Keratinocyte (primary cell): ENCODE measurements at regions not wholly inside any gene's neighbourhood (a gene's known extent, or its start where the extent isn't known, plus 50 kb on each side); places are given as distances from the start of the nearest gene placed in this dataset.

Experiments used
- DNase-seq: peaks from one replicate; pipeline ENCODE4 v3.0.0-alpha.2; 2011; ENCODE audit warnings: low read depth, missing footprints, low spot score
- FAIRE-seq: peaks from 2 replicates; lab custom pipeline; 2011; peaks lifted over from hg19 to GRCh38; lab: Jason Lieb, UNC
- H2AFZ ChIP-seq: 2 replicates; pipeline ENCODE4 v1.6.0; 2012; ENCODE audit warnings: low read length, control low read depth, inconsistent platforms; ENCODE audit not compliant: control insufficient read depth
- H3K27ac ChIP-seq: 2 replicates; pipeline ENCODE4 v1.5.1; 2011; ENCODE audit warnings: low read length; ENCODE audit not compliant: control insufficient read depth, insufficient read depth
- H3K27me3 ChIP-seq: 3 replicates; pipeline ENCODE4 v1.6.0; 2011; ENCODE audit warnings: low read length; ENCODE audit not compliant: control insufficient read depth, insufficient read depth; ENCODE audit errors: extremely low read depth
- H3K36me3 ChIP-seq, 2 experiments: 2 replicates in 1 of 2; 3 replicates in 1 of 2; pipeline ENCODE4 v1.5.1; 2011; ENCODE audit warnings: low read length in 2 of 2, mild to moderate bottlenecking in 1 of 2; ENCODE audit not compliant: control insufficient read depth in 2 of 2, insufficient read depth in 2 of 2; ENCODE audit errors: extremely low read depth in 1 of 2
- H3K4me1 ChIP-seq: 3 replicates; pipeline ENCODE4 v1.5.1; 2011; ENCODE audit warnings: low read length; ENCODE audit not compliant: control insufficient read depth, insufficient read depth; ENCODE audit errors: extremely low read depth
- H3K4me2 ChIP-seq: 3 replicates; pipeline ENCODE4 v1.6.0; 2011; ENCODE audit warnings: low read depth, low read length; ENCODE audit not compliant: control insufficient read depth, insufficient read depth; ENCODE audit errors: extremely low read depth
- H3K4me3 ChIP-seq, 3 experiments: fragments of 200-600 bp in 1 of 3; sonication (generic) in 1 of 3; 2 replicates in 2 of 3; 3 replicates in 1 of 3; pipeline ENCODE4 v1.5.1; 2011 to 2016; ENCODE audit warnings: low read length in 3 of 3, mild to moderate bottlenecking in 3 of 3, control low read depth in 2 of 3, inconsistent platforms in 1 of 3, low read depth in 1 of 3, mixed read lengths in 1 of 3, mixed run types in 1 of 3, moderate library complexity in 1 of 3; ENCODE audit not compliant: control insufficient read depth in 2 of 3, insufficient read depth in 2 of 3; ENCODE audit errors: extremely low read depth in 1 of 3
- H3K79me2 ChIP-seq: 2 replicates; pipeline ENCODE4 v1.6.0; 2012; ENCODE audit warnings: low read length; ENCODE audit not compliant: control insufficient read depth, insufficient read depth
- H3K9ac ChIP-seq: 3 replicates; pipeline ENCODE4 v1.6.0; 2011; ENCODE audit warnings: low read length; ENCODE audit not compliant: control insufficient read depth, insufficient read depth; ENCODE audit errors: extremely low read depth
- H3K9me1 ChIP-seq: 3 replicates; pipeline ENCODE4 v1.6.0; 2011; ENCODE audit warnings: low read length; ENCODE audit not compliant: control insufficient read depth, insufficient read depth; ENCODE audit errors: extremely low read depth
- H3K9me3 ChIP-seq: 2 replicates; pipeline ENCODE4 v1.5.1; 2012; ENCODE audit warnings: low read depth, low read length; ENCODE audit not compliant: control insufficient read depth
- H4K20me1 ChIP-seq: 3 replicates; pipeline ENCODE4 v1.6.0; 2011; ENCODE audit warnings: low read length; ENCODE audit not compliant: control insufficient read depth, insufficient read depth; ENCODE audit errors: extremely low read depth
- EZH2 ChIP-seq: IDR thresholded peaks from one replicate; pipeline ENCODE4 v1.6.1; 2012; ENCODE audit warnings: inconsistent platforms, mild to moderate bottlenecking, low read length, moderate library complexity
- dilution Hi-C: fragments of 300-500 bp; cut with MboI; formaldehyde crosslinking; loops from one replicate; pipeline ENCODE4 v1.7.0; 2020; ENCODE audit warnings: low sequenced_read_pairs; ENCODE audit not compliant: extremely low pct_ligation_motif_present
- TF ChIP-seq, protein P1 (sequence below), 3 experiments: IDR thresholded peaks in 1 of 3; conservative IDR thresholded peaks in 1 of 3; optimal IDR thresholded peaks in 1 of 3; 2 replicates in 2 of 3; 3 replicates in 1 of 3; pipeline versions ENCODE3 to v1.5.1; 2011; ENCODE audit warnings: low read length in 3 of 3, mild to moderate bottlenecking in 3 of 3, moderate library complexity in 2 of 3, control low read depth in 1 of 3, inconsistent platforms in 1 of 3; ENCODE audit not compliant: insufficient read depth in 2 of 3; ENCODE audit errors: extremely low read depth in 1 of 3

DNA sequence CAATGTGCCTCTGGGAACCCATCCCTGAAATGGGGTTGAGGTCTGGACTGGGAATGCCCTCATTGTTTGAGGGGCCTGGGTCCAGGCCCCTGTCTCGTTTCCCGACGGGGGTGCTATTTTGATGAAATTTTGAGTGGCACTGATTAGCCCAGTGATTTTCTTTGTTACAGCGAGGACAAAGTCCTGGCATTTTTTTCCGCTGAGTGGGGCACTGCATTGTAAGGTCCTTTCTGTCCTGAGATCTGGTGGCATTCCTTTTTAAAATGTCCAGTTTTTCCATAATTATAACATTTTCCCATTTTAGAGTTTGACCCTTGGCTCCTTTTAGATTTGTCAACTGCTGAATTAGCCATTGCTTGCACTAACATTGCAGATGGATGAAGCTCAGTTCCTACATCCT, 69.7 kb upstream of the INCENP start:
- H3K9me3 ChIP-seq = no peaks in the 10 kb centered on the region
- H3K4me1 ChIP-seq = no peaks in the 10 kb centered on the region
- dilution Hi-C loops = no loop called here

GRCh38 chr11:62050716-62051115, 73.1 kb upstream of the INCENP start:
- H3K27me3 ChIP-seq = no peaks in the 10 kb centered on the region
- DNase-seq (no peak), FAIRE-seq (no peak)
- H3K79me2 ChIP-seq = no peaks in the 10 kb centered on the region
- no peak overlapping the region for H3K4me3 ChIP-seq
- H2AFZ ChIP-seq = no peak overlapping the region
- dilution Hi-C loops = no loop called here
- no peak overlapping the region for H3K4me2 ChIP-seq
- no peak overlapping the region for H3K27ac ChIP-seq
- no peaks in the 10 kb centered on the region for H3K9me1 ChIP-seq
- no peaks in the 10 kb centered on the region for H3K36me3 ChIP-seq
- H4K20me1 ChIP-seq = no peaks in the 10 kb centered on the region
- no peak for TF ChIP-seq EZH2
- TF ChIP-seq, protein P1, sequence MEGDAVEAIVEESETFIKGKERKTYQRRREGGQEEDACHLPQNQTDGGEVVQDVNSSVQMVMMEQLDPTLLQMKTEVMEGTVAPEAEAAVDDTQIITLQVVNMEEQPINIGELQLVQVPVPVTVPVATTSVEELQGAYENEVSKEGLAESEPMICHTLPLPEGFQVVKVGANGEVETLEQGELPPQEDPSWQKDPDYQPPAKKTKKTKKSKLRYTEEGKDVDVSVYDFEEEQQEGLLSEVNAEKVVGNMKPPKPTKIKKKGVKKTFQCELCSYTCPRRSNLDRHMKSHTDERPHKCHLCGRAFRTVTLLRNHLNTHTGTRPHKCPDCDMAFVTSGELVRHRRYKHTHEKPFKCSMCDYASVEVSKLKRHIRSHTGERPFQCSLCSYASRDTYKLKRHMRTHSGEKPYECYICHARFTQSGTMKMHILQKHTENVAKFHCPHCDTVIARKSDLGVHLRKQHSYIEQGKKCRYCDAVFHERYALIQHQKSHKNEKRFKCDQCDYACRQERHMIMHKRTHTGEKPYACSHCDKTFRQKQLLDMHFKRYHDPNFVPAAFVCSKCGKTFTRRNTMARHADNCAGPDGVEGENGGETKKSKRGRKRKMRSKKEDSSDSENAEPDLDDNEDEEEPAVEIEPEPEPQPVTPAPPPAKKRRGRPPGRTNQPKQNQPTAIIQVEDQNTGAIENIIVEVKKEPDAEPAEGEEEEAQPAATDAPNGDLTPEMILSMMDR (optimal IDR thresholded peaks at IDR 0.05 in 1 of 3, IDR thresholded peaks at IDR 0.05 in 1 of 3, conservative IDR thresholded peaks at IDR 0.05 in 1 of 3; ENCODE audit: extremely low read depth in 1 of 3, insufficient read depth in 2 of 3, low read length in 3 of 3) = no peak
- peaks cover 21% of the 10 kb centered on the region for H3K4me1 ChIP-seq
- H3K9ac ChIP-seq = no peak overlapping the region
- H3K9me3 ChIP-seq = no peaks in the 10 kb centered on the region

More for the DNA sequence above, 69.7 kb upstream of the INCENP start:
- Histone ChIP-seq H3K27ac (no peak overlapping the region), H3K27me3 (no peaks in the 10 kb centered on the region), H2AFZ (no peak overlapping the region), H3K4me3 (no peak overlapping the region), H3K4me2 (no peak overlapping the region), H3K9ac (no peak overlapping the region), H3K9me1 (no peaks in the 10 kb centered on the region), H3K79me2 (no peaks in the 10 kb centered on the region), H3K36me3 (no peaks in the 10 kb centered on the region), H4K20me1 (no peaks in the 10 kb centered on the region)
- TF ChIP-seq EZH2 = no peak
- TF ChIP-seq, protein P1 (optimal IDR thresholded peaks at IDR 0.05 in 1 of 3, IDR thresholded peaks at IDR 0.05 in 1 of 3, conservative IDR thresholded peaks at IDR 0.05 in 1 of 3; ENCODE audit: extremely low read depth in 1 of 3, insufficient read depth in 2 of 3, low read length in 3 of 3) = no peak
- FAIRE-seq (no peak), DNase-seq (no peak)
